GM18499 (cell line): ENCODE measurements at regions not wholly inside any gene's neighbourhood (a gene's known extent, or its start where the extent isn't known, plus 50 kb on each side); places are given as distances from the start of the nearest gene placed in this dataset.
"Not testable (repeated sequence)": the region's sequence is repeated elsewhere in the genome, so short reads cannot be mapped to it uniquely, and the experiment has no call there.

Experiments
- ATAC-seq: cut with Tn5 transposase; IDR thresholded peaks from one replicate; pipeline ENCODE4 v1.9.1; 2021; ENCODE audit warnings: moderate number of reproducible peaks; ENCODE audit not compliant: insufficient read depth, unreplicated experiment

GRCh38 chr3:194906229-194906629 lies 220.5 kb downstream of the FAM43A start:
- no peak for ATAC-seq

DNA sequence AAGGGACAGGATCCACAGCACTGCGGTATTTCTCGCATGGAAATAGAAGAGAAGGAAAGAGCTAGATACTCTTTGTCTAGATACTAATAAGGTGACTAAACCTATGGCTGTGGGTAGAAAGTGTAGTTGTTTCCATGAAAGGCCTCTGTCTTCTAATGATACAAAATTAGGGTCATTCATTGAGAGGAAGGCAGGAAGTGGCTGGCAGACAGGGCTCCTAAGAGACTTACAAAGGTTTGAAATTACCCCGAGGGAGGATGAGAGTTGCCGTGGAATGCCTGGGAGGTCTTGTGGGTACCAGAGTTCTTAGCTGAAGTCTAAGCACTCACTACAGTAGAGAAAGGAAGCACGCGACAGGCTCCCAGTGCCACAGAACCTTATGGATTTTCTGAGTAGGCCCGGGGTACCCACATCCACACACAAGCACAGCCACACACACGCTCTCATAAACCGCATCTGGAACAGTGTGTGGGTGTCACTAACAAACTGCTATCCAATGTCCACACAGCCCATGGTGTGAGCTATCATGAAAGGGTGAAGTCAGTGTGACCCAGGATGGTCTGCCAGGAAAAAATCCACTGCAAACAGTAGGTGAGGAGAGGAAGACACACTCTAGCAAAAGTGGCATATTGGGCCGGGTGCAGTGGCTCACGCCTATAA lies 221.4 kb downstream of the FAM43A start:
- ATAC-seq: no peak

GRCh38 chr3:194907811-194908210 lies 222.1 kb downstream of the FAM43A start:
- ATAC-seq: no peak

DNA sequence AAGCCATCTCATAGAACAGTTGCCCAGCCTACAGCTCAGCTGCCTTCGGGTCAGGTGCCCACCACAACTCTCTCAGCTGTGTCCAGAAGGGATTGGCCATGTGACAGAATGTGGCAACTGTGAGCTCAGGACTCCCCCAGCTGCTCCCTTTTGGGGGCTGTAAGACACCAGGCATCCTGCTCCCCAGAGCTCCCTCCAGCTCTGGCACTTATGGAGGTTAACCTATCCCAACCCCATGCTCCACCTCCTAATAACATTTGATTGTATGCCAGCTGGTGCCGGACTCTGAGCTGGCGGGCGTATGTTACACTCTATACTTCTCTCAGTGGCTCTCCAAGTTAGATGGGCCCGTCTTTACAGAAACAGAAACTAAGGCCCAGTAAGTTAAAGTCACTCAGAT lies 222.8 kb downstream of the FAM43A start:
- ATAC-seq: no peak

GRCh38 chr3:194908972-194909371 lies 223.3 kb downstream of the FAM43A start:
- no peak for ATAC-seq

- no peak for ATAC-seq
Observed at GRCh38 chr3:194910414-194910984, 224.8 kb downstream of the FAM43A start.

DNA sequence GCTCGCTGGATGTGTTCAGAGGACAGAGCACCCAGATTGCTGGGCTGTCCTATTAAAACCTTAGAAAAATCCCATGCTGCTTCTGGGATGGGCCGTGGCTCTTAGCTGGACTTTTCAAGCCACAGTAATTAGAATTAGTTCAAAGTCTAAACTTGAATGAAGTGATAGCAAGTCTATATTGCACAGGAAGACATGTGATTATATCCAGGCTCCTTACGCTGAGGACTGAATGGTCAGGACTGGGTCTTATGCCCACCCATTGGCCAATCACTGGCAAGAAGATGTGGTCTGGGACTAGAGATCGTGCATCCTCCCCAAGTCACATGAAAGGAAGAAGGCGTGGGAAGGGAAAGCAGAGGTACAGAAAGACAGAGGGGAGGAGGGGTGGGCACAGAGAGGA lies 227.6 kb downstream of the FAM43A start:
- no peak for ATAC-seq

GRCh38 chr3:194924889-194925288 lies 239.2 kb downstream of the FAM43A start:
- not testable (repeated sequence) for ATAC-seq

- ATAC-seq: no peak
Observed at GRCh38 chr3:194925614-194926013, 239.9 kb downstream of the FAM43A start.

GRCh38 chr3:194928227-194928626 lies 242.5 kb downstream of the FAM43A start:
- no peak for ATAC-seq

DNA sequence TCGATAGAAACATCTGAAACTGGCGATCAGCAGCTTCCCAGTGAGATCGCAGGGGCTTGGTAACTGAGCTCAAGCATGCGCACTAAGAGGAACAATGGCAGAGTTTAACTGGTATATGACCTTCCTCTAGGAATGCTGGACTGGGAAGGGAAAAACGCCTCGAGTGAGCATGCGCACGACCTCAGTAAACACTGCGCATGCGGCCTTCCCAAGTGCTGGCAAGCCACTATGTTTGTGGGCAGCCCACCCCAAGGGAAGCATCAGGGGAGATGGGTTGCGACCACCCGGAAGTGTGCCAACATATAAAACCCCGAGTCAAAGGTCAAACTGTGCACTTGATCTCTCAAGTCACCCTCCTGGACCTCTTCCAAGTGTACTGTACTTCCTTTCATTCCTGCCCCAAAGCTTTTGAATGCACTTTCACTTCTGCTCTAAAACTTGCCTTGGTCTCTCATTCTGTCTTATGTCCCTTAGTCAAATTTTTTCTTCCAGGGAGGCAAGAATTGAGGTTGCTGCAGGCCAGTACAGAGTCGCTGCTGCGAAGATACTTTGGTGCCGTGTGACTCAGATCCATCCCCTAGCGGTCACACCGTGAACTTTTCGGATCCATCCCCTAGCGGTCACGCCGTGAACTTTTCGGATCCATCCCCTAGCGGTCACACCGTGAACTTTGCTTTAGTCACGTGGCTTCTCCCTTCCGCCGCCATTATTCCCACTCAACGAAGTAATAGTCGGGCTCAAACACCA lies 243.3 kb downstream of the FAM43A start:
- ATAC-seq: no peak

DNA sequence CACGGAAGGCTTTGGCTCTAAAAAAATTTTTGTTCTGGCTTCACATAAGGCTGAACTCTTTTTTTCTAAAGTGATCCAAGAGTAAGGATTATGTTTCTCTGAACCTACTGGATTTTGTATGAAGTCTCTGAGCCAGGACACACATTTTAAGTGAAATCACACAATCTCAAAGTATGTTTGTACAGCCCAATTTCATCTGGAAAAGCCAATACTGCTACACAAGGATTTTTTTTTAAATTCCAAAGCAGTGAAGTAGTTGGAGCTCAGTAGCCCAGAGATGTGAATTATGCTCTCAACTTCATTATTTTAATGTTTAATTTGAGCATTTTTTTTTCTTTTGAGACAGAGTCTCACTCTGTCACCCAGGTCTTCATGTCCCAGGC lies 243.9 kb downstream of the FAM43A start:
- ATAC-seq: no peak

DNA sequence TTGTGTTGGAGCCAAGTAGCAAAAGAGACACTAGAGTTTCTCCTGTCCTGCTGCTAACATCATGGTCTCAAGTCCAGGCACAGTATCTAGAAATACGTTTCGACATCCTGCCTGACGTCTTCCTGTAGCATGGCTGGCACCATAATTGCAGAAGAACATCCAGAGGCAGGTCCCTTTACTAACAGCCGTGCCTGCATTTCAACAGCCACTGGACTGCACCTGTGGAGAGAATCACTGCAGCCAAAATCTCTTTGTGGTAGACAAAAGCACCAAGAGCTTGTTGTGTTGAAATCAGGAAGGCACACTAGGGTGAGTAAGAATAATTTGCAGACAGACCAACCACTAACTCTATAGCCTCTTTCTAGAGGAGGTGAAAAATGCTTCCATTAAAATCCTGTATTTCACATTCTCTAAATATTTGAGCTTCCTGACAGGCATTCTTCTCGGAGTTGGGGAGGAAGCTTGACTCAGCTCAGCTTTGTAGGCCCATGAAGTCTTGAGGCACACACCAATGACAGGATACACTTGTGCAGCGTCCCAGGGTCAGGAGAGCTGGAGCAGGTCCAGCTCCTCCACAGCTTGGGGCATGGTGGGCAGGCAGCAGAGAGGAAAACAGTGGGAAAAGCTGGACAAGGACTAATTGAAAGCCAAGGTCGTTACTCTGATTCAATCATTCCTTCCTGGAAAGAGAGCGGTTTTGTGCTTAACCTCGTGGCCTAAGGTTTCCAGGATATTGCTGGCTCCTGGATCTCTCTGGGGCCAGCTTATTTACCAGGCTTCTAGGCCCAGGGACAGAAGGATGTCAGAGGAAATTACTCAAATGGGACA lies 244.9 kb downstream of the FAM43A start:
- ATAC-seq: no peak

DNA sequence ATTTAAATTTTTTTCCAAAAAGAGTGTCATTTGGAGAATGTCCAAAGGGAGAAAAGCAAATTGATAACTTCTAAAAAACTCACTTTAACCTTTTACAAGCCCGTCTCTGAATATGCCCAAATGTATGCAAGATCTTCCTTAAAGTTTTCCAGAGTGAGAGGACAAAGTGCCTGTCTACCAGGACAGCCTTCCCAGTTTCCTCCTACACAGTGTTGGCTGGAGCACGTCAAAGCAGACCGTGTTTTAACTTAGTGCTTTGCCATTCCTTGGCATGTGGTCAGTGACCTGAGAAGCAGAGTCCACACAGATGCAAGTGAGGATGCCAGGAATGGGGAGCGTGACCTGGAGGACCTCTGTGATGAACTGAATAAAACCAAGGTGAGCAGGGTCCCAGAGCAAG lies 245.7 kb downstream of the FAM43A start:
- ATAC-seq: no peak

- ATAC-seq: no peak
Observed at GRCh38 chr3:194931865-194932264, 246.2 kb downstream of the FAM43A start.

- ATAC-seq: no peak
Observed at GRCh38 chr3:194933465-194933864, 247.8 kb downstream of the FAM43A start.

DNA sequence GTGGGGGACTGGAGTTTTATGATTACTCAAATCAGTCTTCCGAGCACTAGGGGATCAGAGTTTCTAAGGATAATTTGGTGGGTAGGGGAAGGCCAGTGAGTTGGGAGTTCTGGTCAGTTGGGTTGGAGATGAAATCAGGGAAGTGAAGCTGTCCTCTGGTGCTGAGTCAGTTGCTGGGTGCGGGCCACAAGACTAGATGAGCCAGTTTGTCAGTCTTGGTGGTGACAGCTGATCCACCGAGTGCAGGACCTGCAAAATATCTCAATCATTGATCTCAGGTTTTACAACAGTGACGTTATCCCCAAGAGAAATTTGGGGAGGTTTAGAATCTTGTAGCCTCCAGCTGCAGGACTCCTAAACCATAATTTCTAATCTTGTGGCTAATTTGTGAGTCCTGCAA lies 249.4 kb downstream of the FAM43A start:
- ATAC-seq: no peak

GRCh38 chr3:194935632-194936470 lies 250.2 kb downstream of the FAM43A start:
- ATAC-seq: no peak

DNA sequence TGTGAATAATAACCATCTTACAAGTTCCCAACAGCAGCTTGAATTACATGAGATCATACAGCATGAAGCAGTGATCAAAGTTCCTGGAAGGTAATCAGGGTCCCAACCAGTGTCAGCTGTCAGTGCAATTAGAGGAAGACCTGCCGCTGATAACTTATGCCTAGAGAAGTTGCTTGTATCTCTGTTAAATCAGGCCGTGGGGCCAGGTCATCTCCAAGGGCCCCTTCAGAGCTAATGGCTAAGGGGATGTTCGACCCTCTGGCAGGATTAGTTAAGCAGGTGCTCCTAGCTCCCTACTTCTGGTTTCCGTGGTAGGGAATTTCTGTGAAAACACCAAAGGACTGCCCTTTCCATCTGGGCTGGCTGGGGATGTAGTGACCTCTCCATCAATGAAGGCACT lies 251.0 kb downstream of the FAM43A start:
- ATAC-seq: no peak

GRCh38 chr3:194937144-194937543 lies 251.5 kb downstream of the FAM43A start:
- no peak for ATAC-seq
